Ishikawa (cell line): ENCODE measurements at regions not wholly inside any gene's neighbourhood (a gene's known extent, or its start where the extent isn't known, plus 50 kb on each side); places are given as distances from the start of the nearest gene placed in this dataset.

ENCODE experiments used
- CEBPB ChIP-seq: IDR thresholded peaks from 2 replicates; pipeline ENCODE4 v1.6.1; 2012
- CREB1 ChIP-seq: IDR thresholded peaks from 2 replicates; pipeline ENCODE4 v1.6.1; 2012; ENCODE audit warnings: low read depth
- EGR1 ChIP-seq: IDR thresholded peaks from 2 replicates; pipeline ENCODE4 v1.6.1; 2012
- EP300 ChIP-seq: IDR thresholded peaks from 2 replicates; pipeline ENCODE4 v1.6.1; 2012; ENCODE audit warnings: borderline replicate concordance
- FOXM1 ChIP-seq: IDR thresholded peaks from 2 replicates; pipeline ENCODE4 v1.6.1; 2012; ENCODE audit warnings: low read depth, borderline replicate concordance
- MAX ChIP-seq: IDR thresholded peaks from 2 replicates; pipeline ENCODE4 v1.6.1; 2012
- NFIC ChIP-seq: IDR thresholded peaks from 2 replicates; pipeline ENCODE4 v1.6.1; 2012
- RAD21 ChIP-seq: IDR thresholded peaks from 2 replicates; pipeline ENCODE4 v1.6.1; 2012; ENCODE audit warnings: low read depth
- REST ChIP-seq: IDR thresholded peaks from 2 replicates; pipeline ENCODE4 v1.6.1; 2012; ENCODE audit warnings: low read depth, mild to moderate bottlenecking
- TAF1 ChIP-seq: IDR thresholded peaks from 2 replicates; pipeline ENCODE4 v1.6.1; 2012; ENCODE audit warnings: low read depth, mild to moderate bottlenecking
- TCF12 ChIP-seq: IDR thresholded peaks from 2 replicates; pipeline ENCODE4 v1.6.1; 2012; ENCODE audit warnings: low read depth
- TEAD4 ChIP-seq: IDR thresholded peaks from 2 replicates; pipeline ENCODE4 v1.6.1; 2012
- USF1 ChIP-seq: IDR thresholded peaks from 2 replicates; pipeline ENCODE4 v1.6.1; 2012
- YY1 ChIP-seq: IDR thresholded peaks from 2 replicates; pipeline ENCODE4 v1.6.1; 2012; ENCODE audit warnings: low read depth
- ZBTB7A ChIP-seq: IDR thresholded peaks from 2 replicates; pipeline ENCODE4 v1.6.1; 2012; ENCODE audit warnings: low read depth

DNA sequence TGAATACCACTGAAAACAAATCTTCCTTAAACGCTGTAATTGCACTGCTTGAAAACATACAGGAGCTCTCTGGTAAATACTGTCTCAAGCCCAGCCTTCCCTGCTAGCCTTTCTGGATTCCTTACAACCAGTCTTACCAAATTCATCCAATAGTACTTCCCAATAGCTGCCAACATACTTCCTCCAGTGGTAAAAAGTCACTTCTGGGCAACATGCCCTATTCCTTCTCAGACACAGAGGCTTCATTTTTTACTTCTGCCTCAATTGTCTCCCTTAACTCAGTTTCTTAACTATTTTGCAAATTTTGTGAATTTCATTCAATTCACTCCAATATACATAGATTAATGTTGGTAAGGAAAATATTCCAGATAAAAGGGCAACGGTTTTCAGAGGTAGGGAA, 166.3 kb downstream of the TBX15 start:
- TF ChIP-seq NFIC (no peak), CREB1 (no peak), TEAD4 (no peak), ZBTB7A (no peak), USF1 (no peak), EGR1 (no peak), CEBPB (no peak), REST (no peak), TCF12 (no peak), FOXM1 (no peak), TAF1 (no peak), YY1 (no peak), MAX (no peak), RAD21 (no peak), EP300 (no peak)

DNA sequence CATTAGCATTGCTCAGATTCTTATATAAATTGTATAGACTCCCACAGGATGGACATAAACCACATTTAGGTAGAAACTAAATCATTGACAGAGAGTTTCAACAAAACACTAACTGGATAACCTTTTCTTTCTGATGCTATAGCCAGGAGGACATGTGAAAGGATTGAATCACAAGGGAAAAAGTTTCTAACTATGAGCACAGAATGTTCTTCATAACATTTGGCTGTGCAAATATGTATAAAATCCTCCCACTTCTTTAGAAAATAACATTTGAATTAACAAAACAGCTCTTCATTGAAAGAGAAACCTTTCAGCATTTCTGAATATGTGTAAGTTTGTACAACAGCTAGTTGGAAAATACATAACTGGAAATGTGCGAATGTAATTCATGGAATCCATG, 167.3 kb downstream of the TBX15 start:
- no peak for TF ChIP-seq FOXM1
- no peak for TF ChIP-seq TAF1
- no peak for TF ChIP-seq YY1
- TF ChIP-seq MAX = no peak
- no peak for TF ChIP-seq NFIC
- no peak for TF ChIP-seq CEBPB
- no peak for TF ChIP-seq TCF12
- no peak for TF ChIP-seq ZBTB7A
- no peak for TF ChIP-seq REST
- TF ChIP-seq RAD21 = no peak
- no peak for TF ChIP-seq EP300
- TF ChIP-seq EGR1 = no peak
- no peak for TF ChIP-seq TEAD4
- no peak for TF ChIP-seq CREB1
- no peak for TF ChIP-seq USF1

- no peak for TF ChIP-seq ZBTB7A
- TF ChIP-seq EGR1 = no peak
- TF ChIP-seq USF1 = no peak
- TF ChIP-seq NFIC = no peak
Measured at GRCh38 chr1:118815909-118816308, 172.2 kb downstream of the TBX15 start.

DNA sequence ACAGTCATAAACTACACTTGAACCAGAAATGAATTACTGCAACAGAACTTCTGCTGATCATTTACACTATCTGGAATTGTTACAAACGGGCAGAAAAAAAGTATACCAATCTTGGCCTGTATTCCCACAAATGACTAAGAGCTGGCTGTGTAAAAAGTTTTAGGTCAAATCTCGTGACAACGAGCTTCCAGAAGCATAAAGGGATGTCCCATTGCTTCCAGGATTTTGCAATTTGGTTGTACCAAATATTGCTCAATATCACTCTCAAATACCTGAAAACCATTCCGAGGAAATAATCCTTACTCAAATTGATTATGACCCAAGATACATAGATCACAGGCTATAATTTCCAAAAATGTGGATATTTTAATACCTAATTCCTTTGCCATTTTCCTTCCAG, 175.6 kb downstream of the TBX15 start:
- TF ChIP-seq MAX (no peak), REST (no peak), USF1 (no peak), CEBPB (no peak), EGR1 (no peak), RAD21 (no peak), YY1 (no peak), ZBTB7A (no peak), TCF12 (no peak), CREB1 (no peak), TEAD4 (no peak), TAF1 (no peak), NFIC (no peak), EP300 (no peak), FOXM1 (no peak)
